Stomach smooth muscle (tissue), 2 donors: ENCODE measurements at regions not wholly inside any gene's neighbourhood (a gene's known extent, or its start where the extent isn't known, plus 50 kb on each side); places are given as distances from the start of the nearest gene placed in this dataset.

Experiments
- H3K27ac ChIP-seq: one replicate; pipeline ENCODE4 v1.7.0; 2013; ENCODE audit warnings: mild to moderate bottlenecking, low read length, inconsistent platforms
- H3K27me3 ChIP-seq, 2 donors: one replicate each; pipeline ENCODE4 v1.7.0; 2013; ENCODE audit warnings: low read length in 2 of 2; ENCODE audit not compliant: insufficient read depth in 2 of 2, control insufficient read depth in 1 of 2
- H3K36me3 ChIP-seq, 2 donors: one replicate each; pipeline ENCODE4 v1.7.0; 2013; ENCODE audit warnings: low read length in 2 of 2; ENCODE audit not compliant: control insufficient read depth in 2 of 2, insufficient read depth in 2 of 2
- H3K4me1 ChIP-seq: one replicate; pipeline ENCODE4 v1.7.0; 2013; ENCODE audit warnings: low read length; ENCODE audit not compliant: control insufficient read depth, insufficient read depth
- H3K4me3 ChIP-seq, 2 donors: one replicate each; pipeline ENCODE4 v1.7.0; 2013; ENCODE audit warnings: low read length in 2 of 2
- H3K9ac ChIP-seq, 2 donors: one replicate each; pipeline ENCODE4 v1.7.0; 2013; ENCODE audit warnings: low read length in 2 of 2, mild to moderate bottlenecking in 1 of 2
- H3K9me3 ChIP-seq, 2 donors: one replicate each; pipeline ENCODE4 v1.7.0; 2013; ENCODE audit warnings: low read length in 2 of 2; ENCODE audit not compliant: control insufficient read depth in 2 of 2
- donor health status: healthy.
- donor health status: Pancreatic carcinoma.

GRCh38 chr12:28620281-28620680 is 430.0 kb downstream of the CCDC91 start:
- Histone ChIP-seq H3K9ac (no peak overlapping the region), H3K9me3 (no peaks in the 10 kb centered on the region), H3K4me1 (no peaks in the 10 kb centered on the region), H3K27me3 (no peaks in the 10 kb centered on the region), H3K36me3 (no peaks in the 10 kb centered on the region), H3K4me3 (no peak overlapping the region), H3K27ac (no peak overlapping the region)

GRCh38 chr12:28622406-28622805 is 432.1 kb downstream of the CCDC91 start:
- H3K9ac ChIP-seq, result no peak overlapping the region
- no peak overlapping the region for H3K27ac ChIP-seq
- no peaks in the 10 kb centered on the region for H3K27me3 ChIP-seq
- H3K36me3 ChIP-seq, result no peaks in the 10 kb centered on the region
- no peak overlapping the region for H3K4me3 ChIP-seq
- no peaks in the 10 kb centered on the region for H3K4me1 ChIP-seq
- no peaks in the 10 kb centered on the region for H3K9me3 ChIP-seq

DNA sequence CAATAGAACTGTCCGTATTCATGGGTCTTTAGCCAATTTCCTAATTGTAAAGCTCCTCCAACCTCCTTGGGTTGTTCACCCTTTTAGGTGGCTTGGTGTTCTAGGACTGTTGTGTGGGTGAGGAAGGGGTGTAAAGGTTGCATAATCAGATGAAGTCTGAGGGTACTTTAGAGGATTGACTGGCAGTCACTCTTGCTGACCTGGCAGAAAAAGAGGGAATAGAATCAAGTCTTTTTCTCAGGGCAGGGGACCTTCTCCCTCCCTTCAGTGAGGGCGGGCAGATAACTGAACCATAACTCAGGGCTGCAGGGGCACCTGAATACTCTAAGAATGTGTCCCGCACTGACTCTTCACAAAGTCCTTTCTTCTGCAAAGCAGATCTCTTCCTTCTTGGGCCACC is 436.2 kb downstream of the CCDC91 start:
- H3K27me3 ChIP-seq, result no peaks in the 10 kb centered on the region
- H3K9ac ChIP-seq, result no peak overlapping the region
- no peak overlapping the region for H3K4me3 ChIP-seq
- H3K36me3 ChIP-seq, result no peaks in the 10 kb centered on the region
- H3K27ac ChIP-seq, result no peak overlapping the region
- H3K9me3 ChIP-seq, result no peaks in the 10 kb centered on the region
- no peaks in the 10 kb centered on the region for H3K4me1 ChIP-seq

DNA sequence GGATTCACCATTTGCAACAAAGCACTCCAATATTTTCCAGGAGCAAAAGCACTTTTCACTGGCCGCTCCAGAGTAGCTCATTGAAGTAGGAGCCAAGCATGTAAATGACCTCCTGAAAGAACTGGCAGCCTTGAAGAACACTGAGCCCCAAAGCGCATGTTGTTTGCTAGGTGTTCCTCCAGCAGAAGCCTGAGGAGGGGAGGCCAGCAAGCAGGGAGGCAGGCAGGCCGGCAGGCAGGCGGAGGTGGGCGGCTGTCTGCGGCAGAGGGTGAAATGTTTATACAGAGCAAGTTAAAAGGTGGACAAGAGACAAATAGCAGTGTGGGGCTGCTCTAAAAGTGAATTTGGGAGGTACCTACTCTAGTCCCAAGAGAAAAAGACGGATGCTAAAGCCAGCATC is 439.4 kb downstream of the CCDC91 start:
- Histone ChIP-seq H3K4me3 (no peak overlapping the region), H3K4me1 (no peaks in the 10 kb centered on the region), H3K9me3 (no peaks in the 10 kb centered on the region), H3K27ac (no peak overlapping the region), H3K9ac (no peak overlapping the region), H3K27me3 (no peaks in the 10 kb centered on the region), H3K36me3 (no peaks in the 10 kb centered on the region)

DNA sequence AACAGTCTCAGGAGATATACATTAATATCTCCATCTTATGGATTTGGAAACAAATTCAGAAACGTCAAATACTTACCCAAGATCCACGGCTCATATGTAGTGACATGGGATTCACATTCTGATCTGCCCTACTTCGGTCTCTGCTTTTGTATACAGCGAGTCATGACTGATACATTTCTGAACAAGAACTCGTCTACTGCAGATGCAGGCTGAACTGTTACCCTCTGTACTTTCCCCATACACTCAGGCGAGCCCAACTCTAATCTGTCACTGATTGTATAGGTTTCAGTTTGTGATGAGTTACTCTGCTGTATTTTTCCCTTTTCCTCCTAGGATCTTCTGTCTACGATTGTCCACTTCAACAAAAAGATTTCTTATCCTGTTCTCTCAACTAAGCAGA is 441.6 kb downstream of the CCDC91 start:
- no peaks in the 10 kb centered on the region for H3K27me3 ChIP-seq
- no peak overlapping the region for H3K4me3 ChIP-seq
- no peaks in the 10 kb centered on the region for H3K4me1 ChIP-seq
- H3K9me3 ChIP-seq, result no peaks in the 10 kb centered on the region
- H3K36me3 ChIP-seq, result no peaks in the 10 kb centered on the region
- H3K27ac ChIP-seq, result no peak overlapping the region
- no peak overlapping the region for H3K9ac ChIP-seq

DNA sequence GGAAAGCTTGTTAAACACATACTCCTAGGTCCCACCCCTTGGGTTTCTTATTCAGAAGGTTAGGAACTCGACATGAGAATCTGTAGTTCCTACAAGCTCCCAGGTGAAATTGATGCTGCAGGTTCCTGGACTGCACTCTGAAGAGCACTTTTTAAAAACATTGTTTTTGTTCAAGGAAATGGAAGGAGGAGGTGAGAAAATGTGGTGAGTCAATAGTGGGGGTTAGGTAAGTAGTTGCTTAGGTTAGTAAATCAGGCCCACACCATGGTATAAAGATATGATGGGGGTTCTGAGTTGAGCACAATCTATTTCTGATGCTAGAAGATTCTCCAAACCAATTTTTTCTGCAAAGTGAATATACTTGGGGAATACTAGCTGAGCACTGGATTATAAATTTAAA is 450.3 kb downstream of the CCDC91 start:
- Histone ChIP-seq H3K9ac (no peak overlapping the region), H3K27me3 (no peaks in the 10 kb centered on the region), H3K9me3 (no peaks in the 10 kb centered on the region), H3K4me3 (no peak overlapping the region), H3K27ac (no peak overlapping the region), H3K4me1 (no peaks in the 10 kb centered on the region), H3K36me3 (no peaks in the 10 kb centered on the region)

GRCh38 chr12:28645436-28645835 is 455.2 kb downstream of the CCDC91 start:
- H3K9ac ChIP-seq, result no peak overlapping the region
- H3K27me3 ChIP-seq, result no peaks in the 10 kb centered on the region
- no peaks in the 10 kb centered on the region for H3K9me3 ChIP-seq
- no peak overlapping the region for H3K27ac ChIP-seq
- no peaks in the 10 kb centered on the region for H3K36me3 ChIP-seq
- H3K4me3 ChIP-seq, result no peak overlapping the region
- no peaks in the 10 kb centered on the region for H3K4me1 ChIP-seq

- H3K9ac ChIP-seq, result no peak overlapping the region
- no peaks in the 10 kb centered on the region for H3K9me3 ChIP-seq
- H3K27me3 ChIP-seq, result no peaks in the 10 kb centered on the region
- H3K4me1 ChIP-seq, result no peaks in the 10 kb centered on the region
- no peak overlapping the region for H3K27ac ChIP-seq
- no peak overlapping the region for H3K4me3 ChIP-seq
- no peaks in the 10 kb centered on the region for H3K36me3 ChIP-seq
Measured at GRCh38 chr12:28645891-28646290, 455.6 kb downstream of the CCDC91 start.

DNA sequence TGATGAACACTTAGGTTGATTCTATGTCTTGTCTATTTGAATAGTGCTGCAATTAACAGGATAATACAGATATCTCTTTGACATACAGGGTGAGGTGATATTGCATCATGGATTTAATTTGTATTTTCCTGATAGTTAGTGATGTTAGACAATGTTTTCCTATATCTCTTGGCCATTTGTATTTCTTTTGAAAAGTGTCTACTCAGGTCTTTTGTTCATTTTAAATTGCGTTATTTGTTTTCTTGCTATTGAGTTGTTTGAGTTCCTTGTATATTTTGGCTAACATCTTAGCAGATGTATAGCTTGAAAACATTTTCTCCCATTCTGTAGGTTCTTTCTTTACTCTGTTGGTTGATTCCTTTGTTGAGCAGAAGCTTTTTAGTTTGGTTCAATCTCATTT is 460.6 kb downstream of the CCDC91 start:
- H3K9me3 ChIP-seq, result no peaks in the 10 kb centered on the region
- H3K36me3 ChIP-seq, result no peaks in the 10 kb centered on the region
- H3K4me1 ChIP-seq, result no peaks in the 10 kb centered on the region
- no peak overlapping the region for H3K9ac ChIP-seq
- no peak overlapping the region for H3K4me3 ChIP-seq
- H3K27me3 ChIP-seq, result no peaks in the 10 kb centered on the region
- no peak overlapping the region for H3K27ac ChIP-seq

DNA sequence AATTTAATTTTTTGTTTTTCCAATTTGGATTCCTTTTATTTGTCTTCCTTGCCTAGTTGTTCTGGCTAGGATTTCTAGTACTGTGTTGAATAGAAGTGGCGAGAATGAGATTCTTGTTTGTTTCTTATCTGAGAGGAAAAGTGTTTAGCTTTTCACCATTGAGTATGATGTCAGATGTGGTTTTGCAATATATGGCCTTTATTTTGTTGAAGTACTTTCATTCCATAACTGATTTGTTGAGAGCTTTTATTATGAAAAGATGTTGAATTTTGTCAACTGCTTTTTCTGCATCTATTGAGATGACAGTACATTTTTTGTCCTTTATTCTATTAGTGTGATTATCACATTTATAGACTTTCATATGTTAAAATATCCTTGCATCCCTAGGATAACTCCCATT is 462.0 kb downstream of the CCDC91 start:
- no peaks in the 10 kb centered on the region for H3K9me3 ChIP-seq
- H3K4me1 ChIP-seq, result no peaks in the 10 kb centered on the region
- H3K4me3 ChIP-seq, result no peak overlapping the region
- no peaks in the 10 kb centered on the region for H3K36me3 ChIP-seq
- H3K27me3 ChIP-seq, result no peaks in the 10 kb centered on the region
- H3K9ac ChIP-seq, result no peak overlapping the region
- no peak overlapping the region for H3K27ac ChIP-seq

- Histone ChIP-seq H3K4me1 (no peaks in the 10 kb centered on the region), H3K27me3 (no peaks in the 10 kb centered on the region), H3K9ac (no peak overlapping the region), H3K36me3 (no peaks in the 10 kb centered on the region), H3K9me3 (no peaks in the 10 kb centered on the region), H3K4me3 (no peak overlapping the region), H3K27ac (no peak overlapping the region)
Measured at GRCh38 chr12:28681980-28682379, 467.1 kb upstream of the FAR2 start.

DNA sequence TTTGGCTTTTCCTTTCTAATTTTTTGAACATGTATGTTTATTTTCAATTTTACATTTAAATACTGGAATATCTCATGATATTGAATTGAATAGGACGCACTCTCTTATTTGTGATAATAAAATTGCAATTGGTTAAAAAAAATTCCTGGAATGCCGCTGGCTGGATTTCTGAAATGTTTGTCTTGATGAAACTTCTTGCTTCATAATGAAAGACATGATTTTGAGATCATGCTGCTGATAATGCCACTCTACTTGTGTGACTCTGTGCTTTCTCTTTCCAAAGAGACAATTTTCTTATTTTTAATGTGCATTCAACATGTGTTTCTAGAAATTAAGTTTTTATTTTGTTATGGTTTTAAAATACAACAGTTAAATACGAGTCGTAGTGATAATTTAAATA is 465.7 kb upstream of the FAR2 start:
- H3K9ac ChIP-seq, result no peak overlapping the region
- H3K27ac ChIP-seq, result no peak overlapping the region
- H3K36me3 ChIP-seq, result no peaks in the 10 kb centered on the region
- H3K4me3 ChIP-seq, result no peak overlapping the region
- H3K27me3 ChIP-seq, result no peaks in the 10 kb centered on the region
- no peaks in the 10 kb centered on the region for H3K9me3 ChIP-seq
- H3K4me1 ChIP-seq, result no peaks in the 10 kb centered on the region
